NCI-H2227 treated with DMSO at 0.1 percent for 48 hours (cell line): ENCODE measurements at regions not wholly inside any gene's neighbourhood (a gene's known extent, or its start where the extent isn't known, plus 50 kb on each side); places are given as distances from the start of the nearest gene placed in this dataset.
"Not testable (repeated sequence)": the region's sequence is repeated elsewhere in the genome, so short reads cannot be mapped to it uniquely, and the experiment has no call there.

ENCODE experiments used
- DNase-seq: peaks from one replicate; lab custom pipeline; 2025; lab: John Stamatoyannopoulos, UW

- DNase-seq, result no peak
Observed at GRCh38 chr18:10085416-10085815, 171.6 kb downstream of the VAPA start.

DNA sequence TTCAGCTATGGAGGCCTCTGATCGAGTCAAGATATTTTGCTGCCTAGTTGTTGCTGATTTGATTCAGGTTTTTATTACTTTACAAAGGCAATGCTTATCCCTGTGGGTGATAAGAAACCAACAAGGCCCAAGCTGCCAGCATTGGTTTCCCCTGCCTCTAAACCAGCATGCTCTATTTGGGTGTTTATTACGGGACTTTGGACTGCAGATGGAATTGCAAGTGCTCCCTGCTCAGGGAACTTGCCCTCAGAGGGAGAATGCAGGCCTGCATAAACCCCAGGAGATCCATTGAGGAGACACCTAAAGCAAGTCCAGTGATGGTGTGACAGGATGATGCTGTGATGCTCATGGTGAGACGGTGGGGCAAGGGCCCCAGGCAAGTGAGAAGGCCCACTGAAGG lies 172.1 kb downstream of the VAPA start:
- no peak for DNase-seq

- DNase-seq, result no peak
Observed at GRCh38 chr18:10086458-10087210, 172.8 kb downstream of the VAPA start.

DNA sequence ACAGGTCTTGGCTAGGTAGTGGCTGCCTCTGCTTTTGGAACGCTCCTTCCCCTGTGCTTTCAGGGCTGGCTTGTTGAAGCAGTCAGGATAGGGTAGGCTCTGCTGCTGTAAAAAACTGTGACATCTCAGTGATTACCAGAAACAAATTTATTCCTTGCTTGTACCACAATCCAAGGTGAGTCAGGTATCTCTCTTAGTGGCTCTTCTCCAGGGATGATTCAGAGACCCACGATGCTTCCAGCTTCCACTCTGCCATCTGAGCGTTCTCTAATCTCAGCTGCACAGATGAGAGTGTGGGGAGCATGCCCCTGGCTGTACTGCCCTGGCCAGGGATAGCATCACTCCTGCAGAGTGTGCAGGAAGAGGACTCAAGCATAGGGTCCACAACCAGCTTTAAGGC lies 174.9 kb downstream of the VAPA start:
- no peak for DNase-seq

GRCh38 chr18:10089881-10090280 lies 176.1 kb downstream of the VAPA start:
- no peak for DNase-seq

- DNase-seq, result no peak
Observed at GRCh38 chr18:10090668-10091067, 176.9 kb downstream of the VAPA start.

DNA sequence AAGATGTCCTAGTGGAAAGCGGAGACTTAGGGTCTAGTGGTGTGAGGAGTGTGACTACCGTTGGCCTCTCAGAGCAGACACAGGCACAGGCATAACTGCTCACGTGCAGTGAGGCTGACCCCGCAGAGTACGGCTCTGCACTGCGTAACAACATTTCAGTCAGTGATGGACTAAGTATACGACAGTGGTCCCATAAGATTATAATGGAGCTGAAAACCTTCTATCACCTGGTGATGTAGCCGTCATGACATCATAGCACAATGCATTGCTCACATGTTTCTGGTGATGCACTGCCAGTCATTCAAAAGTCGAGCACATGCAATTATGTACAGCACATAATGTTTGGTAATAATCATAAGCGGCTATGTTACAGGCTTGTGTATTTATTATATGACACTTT lies 179.6 kb downstream of the VAPA start:
- DNase-seq, result no peak

GRCh38 chr18:10094154-10094553 lies 180.3 kb downstream of the VAPA start:
- DNase-seq, result no peak

DNA sequence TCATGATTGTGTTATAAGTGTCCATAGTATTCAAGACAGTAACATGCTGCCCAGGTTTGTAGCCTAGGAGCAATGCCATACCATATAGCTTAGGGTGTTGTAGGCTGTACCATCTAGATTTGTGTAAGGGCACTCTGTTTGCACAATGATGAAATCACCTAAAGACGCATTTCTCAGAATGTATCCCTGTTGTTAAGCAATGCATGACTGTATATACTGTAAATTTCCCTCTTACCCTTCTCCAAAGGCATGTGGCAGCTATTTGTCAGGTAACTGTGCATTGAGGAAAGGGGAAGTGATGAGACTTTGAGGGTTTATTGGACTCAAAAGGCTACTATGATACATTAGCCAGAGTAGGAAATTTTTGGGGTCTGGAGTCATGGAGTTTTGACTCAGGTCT lies 180.8 kb downstream of the VAPA start:
- DNase-seq, result no peak

- DNase-seq, result no peak
Observed at GRCh38 chr18:10095356-10095755, 181.5 kb downstream of the VAPA start.

DNA sequence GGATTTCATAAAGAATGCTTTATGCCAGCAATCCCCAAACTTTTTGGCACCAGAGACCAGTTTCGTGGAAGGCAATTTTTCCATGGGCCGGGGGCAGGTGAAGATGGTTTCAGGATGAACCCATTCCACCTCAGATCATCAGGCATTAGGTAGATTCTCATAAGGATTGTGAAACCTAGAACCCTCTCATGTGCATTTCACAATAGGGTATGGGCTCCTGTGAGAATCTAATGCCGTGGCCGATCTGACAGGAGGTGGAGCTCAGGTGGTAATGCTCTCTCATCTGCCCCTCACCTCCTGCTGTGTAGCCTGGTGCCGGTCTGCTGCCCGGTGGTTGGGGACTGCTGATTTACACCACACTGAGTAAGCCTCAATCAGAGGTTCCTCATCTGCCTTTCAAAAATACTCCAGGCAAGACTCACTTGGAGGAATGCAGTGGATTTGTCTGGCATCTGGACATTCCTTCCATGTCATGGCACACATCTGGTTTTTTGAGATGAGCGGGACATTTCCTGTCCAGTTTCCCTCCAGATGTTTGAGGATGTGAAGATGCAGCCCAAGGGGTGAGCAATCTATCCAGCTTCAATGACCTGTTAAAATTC lies 185.8 kb downstream of the VAPA start:
- no peak for DNase-seq

DNA sequence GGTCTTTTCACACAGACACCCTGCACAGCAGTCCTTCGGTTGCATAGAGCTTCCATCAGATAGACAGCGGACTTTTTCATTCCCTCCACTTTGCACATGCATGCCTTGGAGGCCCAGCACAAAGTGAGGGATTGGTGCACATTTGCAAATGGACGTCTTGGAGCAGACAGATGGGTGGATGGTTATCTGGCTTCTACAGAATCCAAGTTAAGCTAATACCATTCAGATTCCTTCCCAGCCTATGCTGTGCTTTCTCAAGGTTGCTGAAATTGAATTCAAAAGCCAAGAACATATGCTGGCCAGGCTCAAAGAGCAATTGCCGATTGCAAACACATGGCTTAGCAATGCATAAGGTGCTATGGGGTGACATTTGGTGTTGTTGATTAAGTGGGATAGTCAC lies 186.4 kb downstream of the VAPA start:
- no peak for DNase-seq

DNA sequence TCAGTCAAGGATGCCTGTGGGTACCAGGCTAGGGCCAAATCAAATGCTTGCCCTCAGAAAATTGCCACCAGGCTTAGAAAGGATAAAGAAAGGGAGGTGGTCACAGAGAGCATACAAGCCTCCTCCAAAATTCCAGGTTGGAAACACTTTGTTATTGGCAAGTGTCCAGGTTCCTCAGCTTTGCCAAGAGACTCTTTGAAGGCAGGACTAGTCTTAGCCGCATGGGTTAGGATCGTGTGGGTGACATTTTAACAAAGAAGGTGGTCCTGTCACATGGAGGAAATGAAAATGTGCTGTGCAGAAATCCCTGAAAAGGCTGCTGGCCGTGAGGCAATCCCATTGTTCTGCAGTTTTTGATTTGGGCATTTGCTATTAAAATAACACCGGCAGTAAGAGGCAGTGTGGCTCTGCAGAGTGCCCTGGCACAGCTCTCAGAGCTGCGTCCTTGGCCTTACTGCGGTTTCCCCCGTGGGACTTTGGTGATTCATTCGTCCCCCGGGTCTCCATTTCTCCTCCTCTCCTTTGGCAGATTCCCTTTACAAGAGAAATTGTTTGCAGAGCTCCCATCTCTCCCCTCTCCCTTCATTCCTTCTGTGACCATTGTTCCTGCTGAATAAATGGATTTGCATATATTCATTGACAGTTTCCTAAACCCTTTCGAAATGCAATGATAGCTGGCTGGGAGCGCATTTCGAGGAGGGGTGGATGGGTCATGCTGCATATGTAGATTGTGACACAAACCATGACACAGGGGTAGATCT lies 187.3 kb downstream of the VAPA start:
- DNase-seq, result no peak

DNA sequence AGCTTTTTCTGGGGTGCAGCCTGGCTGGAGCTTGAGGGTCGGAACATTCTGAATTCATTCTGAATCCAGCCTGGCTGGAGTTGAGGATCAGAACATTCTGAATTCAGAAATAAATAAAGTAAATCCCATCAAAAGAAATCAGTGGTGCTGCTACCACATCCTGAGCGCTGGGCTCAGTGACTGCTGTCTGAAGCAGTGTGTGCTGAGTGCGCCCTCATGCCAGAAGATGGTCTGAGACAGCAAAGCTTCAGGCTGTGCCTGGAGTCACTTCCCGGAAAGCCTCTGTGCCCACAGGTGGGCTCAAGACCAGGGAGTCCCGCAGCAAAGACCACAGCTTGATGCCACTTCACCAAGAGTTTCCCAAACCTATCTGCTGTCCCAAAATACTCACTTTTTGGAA lies 187.9 kb downstream of the VAPA start:
- no peak for DNase-seq

DNA sequence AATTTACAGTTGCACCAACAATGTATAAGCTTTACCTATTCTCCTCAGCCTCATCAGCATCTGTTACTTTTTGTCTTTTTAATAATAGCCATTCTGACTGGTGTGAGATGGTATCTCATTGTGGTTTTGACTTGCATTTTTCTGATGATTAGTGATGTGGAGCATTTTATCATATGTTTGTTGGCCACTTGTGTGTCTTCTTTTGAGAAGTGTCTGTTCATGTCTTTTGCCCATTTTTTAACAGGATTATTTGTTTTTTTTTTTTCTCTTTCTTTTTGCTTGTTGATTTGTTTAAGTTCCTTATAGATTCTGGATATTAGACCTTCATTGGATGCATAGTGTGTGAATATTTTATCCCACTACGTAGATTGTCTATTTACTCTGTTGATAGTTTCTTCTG lies 191.3 kb downstream of the VAPA start:
- not testable (repeated sequence) for DNase-seq

- no peak for DNase-seq
Observed at GRCh38 chr18:10111191-10111590, 197.4 kb downstream of the VAPA start.

DNA sequence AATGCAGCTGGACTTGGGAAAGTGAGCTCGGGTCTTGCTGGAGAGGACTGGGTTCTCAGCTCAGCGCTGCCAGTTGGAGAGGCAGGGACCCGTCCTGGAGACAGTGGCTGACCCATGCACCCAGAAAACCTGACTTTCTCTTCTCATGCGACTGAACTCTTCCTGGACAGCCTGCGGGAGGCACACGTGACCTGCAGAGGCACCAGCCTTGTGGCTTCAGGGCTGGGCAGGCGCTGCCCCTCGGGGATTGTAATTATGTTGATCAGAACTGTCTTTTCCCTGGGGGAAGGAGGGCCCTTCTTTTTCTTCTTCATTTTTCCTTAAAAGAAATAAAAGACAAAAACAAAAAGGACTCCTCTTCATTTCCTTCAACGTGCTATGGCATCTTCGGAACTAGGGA lies 198.1 kb downstream of the VAPA start:
- DNase-seq, result no peak

DNA sequence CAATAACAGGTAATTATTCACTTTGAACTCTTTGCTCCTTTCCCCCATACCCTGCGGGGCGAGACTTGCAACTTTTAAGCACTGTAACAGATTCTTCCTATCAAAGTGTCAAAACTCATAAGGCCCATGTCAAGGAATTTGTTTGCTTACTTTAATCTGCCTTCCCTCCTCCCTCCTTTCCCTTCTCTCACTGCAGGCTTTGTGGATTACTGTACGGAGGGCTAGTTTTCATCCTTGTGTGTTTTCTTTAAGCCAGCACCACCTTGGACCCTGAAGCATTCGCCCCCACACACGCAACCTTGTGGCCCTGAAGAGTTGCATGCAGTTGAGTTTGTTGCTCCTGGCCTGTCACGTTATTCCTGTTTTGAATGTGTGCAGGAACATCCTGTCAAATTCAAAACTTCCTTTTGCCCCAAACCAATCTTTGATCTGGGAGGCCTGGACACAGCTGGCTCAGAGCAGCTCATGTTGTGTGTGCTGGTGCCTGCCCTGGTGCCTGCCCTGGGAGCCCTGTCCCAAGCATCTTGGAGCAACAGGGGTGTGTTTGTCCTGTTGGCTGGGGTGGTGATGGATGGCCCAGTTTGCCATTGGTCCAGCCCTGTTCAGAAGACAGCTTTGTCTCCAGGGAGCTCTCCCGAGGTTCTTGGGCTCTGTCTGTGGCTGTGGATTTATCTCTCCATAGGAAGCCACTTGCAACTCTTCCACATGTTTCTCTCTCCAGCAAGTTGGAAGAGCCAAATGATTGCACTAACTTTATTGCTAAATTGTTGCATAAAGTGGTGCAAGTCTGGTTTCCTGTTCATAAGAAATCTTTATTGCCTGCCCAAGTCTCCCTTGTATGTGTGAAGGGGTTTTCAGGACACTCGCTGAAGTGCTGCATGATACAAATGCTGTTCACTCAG lies 199.6 kb downstream of the VAPA start:
- DNase-seq, result no peak

DNA sequence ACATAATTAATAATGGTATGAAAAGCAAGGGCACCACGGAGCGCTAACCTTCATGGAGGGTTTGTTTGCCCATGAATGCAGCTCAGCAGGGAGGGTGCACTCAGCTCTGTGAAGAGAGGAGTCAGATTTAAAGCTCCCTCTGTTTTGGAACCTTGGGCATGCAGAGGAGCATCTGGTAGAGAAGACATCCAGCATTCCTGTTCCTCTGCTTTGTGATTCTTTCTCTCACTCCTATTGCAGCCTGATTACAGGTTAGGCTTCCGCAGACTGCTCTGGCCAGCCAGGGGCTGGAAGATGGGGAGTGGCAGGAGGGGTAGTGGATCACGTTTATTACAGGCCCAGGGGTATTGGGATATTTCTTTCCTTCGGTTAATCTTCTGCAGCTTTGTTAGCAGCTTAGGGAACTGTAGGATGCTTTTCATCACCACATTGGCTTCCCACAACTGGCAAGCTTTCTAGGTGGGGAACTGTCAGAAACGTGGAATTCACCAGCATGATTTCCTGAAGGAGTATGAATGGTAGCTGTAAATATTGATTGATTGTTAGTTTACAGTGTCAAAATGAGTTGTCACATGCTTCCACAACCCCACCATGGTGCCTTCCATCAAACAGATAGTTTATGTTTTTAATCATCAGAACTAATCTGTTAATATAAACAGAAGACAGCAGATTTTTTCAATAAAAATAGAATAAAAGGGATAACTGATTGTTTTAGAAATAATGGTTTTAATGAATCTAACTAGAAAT lies 201.1 kb downstream of the VAPA start:
- peak; percentile 65 for DNase-seq

GRCh38 chr18:10116574-10116973 lies 202.8 kb downstream of the VAPA start:
- no peak for DNase-seq

DNA sequence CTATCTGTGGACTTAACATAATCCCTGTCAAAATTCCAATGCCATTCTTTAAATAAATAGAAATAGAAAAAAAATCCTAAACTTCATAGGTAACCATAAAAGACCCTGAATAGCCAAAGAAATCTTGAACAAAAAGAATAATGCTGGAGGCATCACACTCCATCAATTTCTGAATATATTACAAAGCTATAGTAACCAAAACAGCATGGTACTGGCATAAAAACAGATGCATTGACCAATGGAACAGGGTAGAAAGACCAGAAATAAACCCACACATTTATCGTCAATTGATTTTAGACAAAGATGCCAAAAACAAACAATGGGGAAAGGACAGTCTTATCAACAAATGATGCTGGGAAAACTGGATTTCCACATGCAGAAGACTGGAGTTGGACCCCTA lies 205.7 kb downstream of the VAPA start:
- DNase-seq, result no peak

DNA sequence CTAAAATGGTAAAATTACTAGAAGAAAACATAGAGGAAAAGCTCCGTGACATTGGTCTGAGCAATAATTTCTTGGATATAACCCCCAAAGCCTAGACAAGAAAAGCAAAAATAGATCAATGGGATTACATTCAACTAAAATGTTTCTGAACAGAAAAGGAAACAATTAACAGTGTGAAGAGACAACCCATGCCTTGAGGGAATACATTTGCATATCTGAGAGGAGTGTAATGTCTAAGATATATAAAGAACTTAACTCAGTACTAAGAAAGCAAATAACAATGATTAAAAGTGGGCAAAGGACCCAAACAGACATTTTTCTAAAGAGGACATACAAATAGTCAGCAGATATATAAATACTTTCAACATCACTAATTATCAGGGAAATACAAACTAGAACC lies 206.2 kb downstream of the VAPA start:
- no peak for DNase-seq
